ENCODE measurements at regions not wholly inside any gene's neighbourhood (a gene's known extent, or its start where the extent isn't known, plus 50 kb on each side); places are given as distances from the start of the nearest gene placed in this dataset.

DNA sequence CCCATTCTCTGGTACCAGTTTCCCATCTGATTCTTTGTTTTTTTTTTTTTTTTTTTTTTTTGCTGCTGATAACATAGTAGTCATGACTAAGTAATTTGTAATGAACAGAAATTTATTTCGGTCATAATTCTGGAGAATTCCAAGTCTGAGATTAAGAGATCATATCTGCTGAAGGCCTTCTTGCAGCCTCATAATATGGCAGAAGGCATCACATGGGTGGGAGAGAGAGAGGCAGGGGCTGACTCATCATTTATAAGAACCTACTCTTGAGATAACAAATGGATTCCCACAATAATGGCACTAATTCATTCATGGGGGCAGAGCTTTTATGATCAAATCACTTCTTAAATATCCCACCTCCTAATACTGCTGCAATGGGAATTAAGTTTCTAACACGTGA, 1034.3 kb downstream of the STIM2 start:
- DNase-seq, result no peak
- no peak overlapping the region for H2AFZ ChIP-seq
- TF ChIP-seq, protein P1, sequence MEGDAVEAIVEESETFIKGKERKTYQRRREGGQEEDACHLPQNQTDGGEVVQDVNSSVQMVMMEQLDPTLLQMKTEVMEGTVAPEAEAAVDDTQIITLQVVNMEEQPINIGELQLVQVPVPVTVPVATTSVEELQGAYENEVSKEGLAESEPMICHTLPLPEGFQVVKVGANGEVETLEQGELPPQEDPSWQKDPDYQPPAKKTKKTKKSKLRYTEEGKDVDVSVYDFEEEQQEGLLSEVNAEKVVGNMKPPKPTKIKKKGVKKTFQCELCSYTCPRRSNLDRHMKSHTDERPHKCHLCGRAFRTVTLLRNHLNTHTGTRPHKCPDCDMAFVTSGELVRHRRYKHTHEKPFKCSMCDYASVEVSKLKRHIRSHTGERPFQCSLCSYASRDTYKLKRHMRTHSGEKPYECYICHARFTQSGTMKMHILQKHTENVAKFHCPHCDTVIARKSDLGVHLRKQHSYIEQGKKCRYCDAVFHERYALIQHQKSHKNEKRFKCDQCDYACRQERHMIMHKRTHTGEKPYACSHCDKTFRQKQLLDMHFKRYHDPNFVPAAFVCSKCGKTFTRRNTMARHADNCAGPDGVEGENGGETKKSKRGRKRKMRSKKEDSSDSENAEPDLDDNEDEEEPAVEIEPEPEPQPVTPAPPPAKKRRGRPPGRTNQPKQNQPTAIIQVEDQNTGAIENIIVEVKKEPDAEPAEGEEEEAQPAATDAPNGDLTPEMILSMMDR (conservative IDR thresholded peaks at IDR 0.05), result no peak
- H3K27ac ChIP-seq, result no peak overlapping the region
- no peak overlapping the region for H3K4me3 ChIP-seq
- H3K79me2 ChIP-seq (ENCODE audit: low read depth), result no peaks in the 10 kb centered on the region
- H4K20me1 ChIP-seq (ENCODE audit: insufficient read depth), result no peaks in the 10 kb centered on the region
- no peaks in the 10 kb centered on the region for H3F3A ChIP-seq (ENCODE audit: insufficient read depth, low read depth)
- H3K4me2 ChIP-seq, result no peak overlapping the region
- H3K4me1 ChIP-seq (replicated peaks; ENCODE audit: insufficient read depth), result no peaks in the 10 kb centered on the region
- ChIA-PET POLR2A (ENCODE audit: unreplicated experiment) (no interaction called here), CTCF (no interaction called here)
- H3K27me3 ChIP-seq (ENCODE audit: insufficient read depth, low read depth), result no peaks in the 10 kb centered on the region
- BruUV-seq (replicated peaks), result no TSS peak
- H3K9me2 ChIP-seq (ENCODE audit: insufficient read depth), result no peaks in the 10 kb centered on the region
- no peaks in the 10 kb centered on the region for H3K9me3 ChIP-seq (ENCODE audit: insufficient read depth, low read depth)
- H3K36me3 ChIP-seq (ENCODE audit: low read depth), result no peaks in the 10 kb centered on the region
- intact Hi-C loops (cut with micrococcal nuclease; ENCODE audit: unreplicated experiment), result no loop called here

DNA sequence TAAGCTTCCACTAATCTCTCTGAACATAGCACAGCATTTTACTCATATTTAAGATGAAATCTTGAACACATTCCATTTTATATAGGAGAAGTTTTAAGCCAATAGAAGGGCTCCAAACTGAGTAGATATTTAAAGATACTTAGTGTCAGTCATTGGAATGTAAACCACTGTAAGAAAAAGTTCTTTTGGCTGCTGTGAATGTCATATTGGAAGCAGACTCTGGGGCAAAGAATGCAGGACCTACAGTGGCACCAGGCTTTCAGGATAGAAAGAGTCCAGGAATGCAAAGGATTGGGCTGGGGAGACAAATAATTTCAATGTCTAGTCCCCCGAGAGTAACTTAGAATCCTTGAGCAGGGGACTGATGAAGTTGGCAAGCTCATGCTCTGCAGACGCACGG, 1047.7 kb downstream of the STIM2 start:
- DNase-seq, result no peak
- intact Hi-C loops (cut with micrococcal nuclease; ENCODE audit: unreplicated experiment), result no loop called here
- TF ChIP-seq EZH2 (IDR thresholded peaks at IDR 0.05; ENCODE audit: low read depth), result no peak
- TF ChIP-seq, protein P1 (conservative IDR thresholded peaks at IDR 0.05), result no peak

DNA sequence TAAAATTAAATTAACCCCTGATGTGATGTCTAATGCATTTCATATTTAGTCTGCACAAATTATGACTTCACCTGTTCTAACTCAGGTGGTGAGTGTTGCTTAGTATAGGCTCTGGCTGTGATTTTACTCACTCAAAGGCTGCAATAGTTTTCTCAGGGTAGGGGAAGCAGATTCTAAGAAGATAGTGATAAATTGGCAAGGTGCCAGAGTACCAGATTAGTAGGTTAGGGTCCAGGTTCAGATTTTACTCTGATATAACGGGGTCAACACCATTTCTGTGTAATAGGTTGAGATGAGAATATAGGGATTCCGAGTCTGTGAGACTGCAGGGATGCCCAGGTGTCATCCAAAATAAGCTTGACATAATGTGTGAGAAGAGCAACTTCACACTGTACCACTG, 1049.6 kb downstream of the STIM2 start:
- no TSS peak for BruUV-seq (replicated peaks)
- Histone ChIP-seq H3K4me2 (no peak overlapping the region), H4K20me1 (ENCODE audit: insufficient read depth) (no peaks in the 10 kb centered on the region), H3K27me3 (ENCODE audit: insufficient read depth, low read depth) (no peaks in the 10 kb centered on the region), H3K27ac (no peak overlapping the region), H3F3A (ENCODE audit: insufficient read depth, low read depth) (no peaks in the 10 kb centered on the region), H3K79me2 (ENCODE audit: low read depth) (no peaks in the 10 kb centered on the region), H3K9me2 (ENCODE audit: insufficient read depth) (no peaks in the 10 kb centered on the region; the same call in 1 of the 2 replicates), H3K36me3 (ENCODE audit: low read depth) (no peaks in the 10 kb centered on the region), H3K4me3 (no peak overlapping the region), H2AFZ (no peak overlapping the region), H3K9me3 (ENCODE audit: insufficient read depth, low read depth) (no peaks in the 10 kb centered on the region), H3K4me1 (replicated peaks; ENCODE audit: insufficient read depth) (no peaks in the 10 kb centered on the region)
- intact Hi-C loops (cut with micrococcal nuclease; ENCODE audit: unreplicated experiment), result no loop called here
- TF ChIP-seq, protein P1 (conservative IDR thresholded peaks at IDR 0.05), result no peak
- TF ChIP-seq EZH2 (IDR thresholded peaks at IDR 0.05; ENCODE audit: low read depth), result no peak
- ChIA-PET CTCF (no interaction called here), POLR2A (ENCODE audit: unreplicated experiment) (no interaction called here)
- DNase-seq, result no peak

More for the DNA sequence above, 1047.7 kb downstream of the STIM2 start:
- POLR2A ChIA-PET (ENCODE audit: unreplicated experiment), result no interaction called here
- Histone ChIP-seq H3K4me1 (replicated peaks; ENCODE audit: insufficient read depth) (no peaks in the 10 kb centered on the region), H3K27me3 (ENCODE audit: insufficient read depth, low read depth) (no peaks in the 10 kb centered on the region), H3K9me3 (ENCODE audit: insufficient read depth, low read depth) (no peaks in the 10 kb centered on the region), H3K9me2 (ENCODE audit: insufficient read depth) (no peaks in the 10 kb centered on the region), H3F3A (ENCODE audit: insufficient read depth, low read depth) (no peaks in the 10 kb centered on the region), H2AFZ (no peak overlapping the region), H3K4me2 (no peak overlapping the region), H3K36me3 (ENCODE audit: low read depth) (no peaks in the 10 kb centered on the region), H4K20me1 (ENCODE audit: insufficient read depth) (no peaks in the 10 kb centered on the region), H3K27ac (no peak overlapping the region), H3K4me3 (no peak overlapping the region), H3K79me2 (ENCODE audit: low read depth) (no peaks in the 10 kb centered on the region)
- CTCF ChIA-PET, result no interaction called here
- no TSS peak for BruUV-seq (replicated peaks)
